Neural progenitor cell (in vitro differentiated cells): ENCODE measurements at regions not wholly inside any gene's neighbourhood (a gene's known extent, or its start where the extent isn't known, plus 50 kb on each side); places are given as distances from the start of the nearest gene placed in this dataset.
"Not testable (repeated sequence)": the region's sequence is repeated elsewhere in the genome, so short reads cannot be mapped to it uniquely, and the experiment has no call there.

Source experiments
- CTCF ChIP-seq: fragments of 200-600 bp; sonication (generic); IDR thresholded peaks from 2 replicates; pipeline ENCODE4 v1.5.1; 2017; ENCODE audit warnings: antibody characterized with exemption, mild to moderate bottlenecking
- EZH2 ChIP-seq: fragments of 200-600 bp; sonication (generic); IDR thresholded peaks from 2 replicates; pipeline ENCODE4 v1.6.1; 2017; ENCODE audit warnings: antibody characterized with exemption, mild to moderate bottlenecking, moderate library complexity

GRCh38 chr21:6133373-6133772 lies 4388.0 kb upstream of the TPTE start:
- TF ChIP-seq CTCF, EZH2: not testable (repeated sequence)
